ENCODE measurements at regions not wholly inside any gene's neighbourhood (a gene's known extent, or its start where the extent isn't known, plus 50 kb on each side); places are given as distances from the start of the nearest gene placed in this dataset.

- Histone ChIP-seq H3K79me1 (ENCODE audit: insufficient read depth, low read depth, low read length, poor library complexity, severe bottlenecking) (no peaks in the 10 kb centered on the region), H3K18ac (ENCODE audit: insufficient read length, low read depth, low read length) (no peak overlapping the region), H3T11ph (ENCODE audit: low read length) (no peak overlapping the region), H3K79me2 (ENCODE audit: insufficient read depth, low read length) (no peaks in the 10 kb centered on the region), H3K4ac (ENCODE audit: low read depth, low read length) (no peak overlapping the region), H3K23me2 (ENCODE audit: insufficient read length, low read depth, low read length, poor library complexity, severe bottlenecking) (no peaks in the 10 kb centered on the region), H3K4me1 (ENCODE audit: insufficient read depth, low read length) (no peaks in the 10 kb centered on the region), H3K23ac (ENCODE audit: insufficient read length, low read depth, low read length) (no peak overlapping the region), H3K4me2 (ENCODE audit: insufficient read depth, insufficient read length, low read length) (no peak overlapping the region), H3K9ac (ENCODE audit: extremely low read depth, insufficient read length, low read length) (no peak overlapping the region), H3K56ac (ENCODE audit: insufficient read length, low read depth, low read length) (no peak overlapping the region), H3K27ac (ENCODE audit: insufficient read length, low read depth, low read length) (no peak overlapping the region), H2BK12ac (ENCODE audit: insufficient read length, low read depth, low read length) (no peak overlapping the region), H3K9me3 (ENCODE audit: control insufficient read depth, low read depth, low read length) (no peaks in the 10 kb centered on the region), H3K14ac (ENCODE audit: insufficient read depth, low read length) (no peak overlapping the region), H3K27me3 (ENCODE audit: insufficient read depth, low read length) (no peaks in the 10 kb centered on the region), H2BK5ac (ENCODE audit: insufficient read length, low read length) (no peak overlapping the region), H2BK20ac (ENCODE audit: low read depth, low read length, poor library complexity, severe bottlenecking) (no peak overlapping the region), H4K20me1 (ENCODE audit: control insufficient read depth, insufficient read depth, insufficient read length) (no peaks in the 10 kb centered on the region), H2BK120ac (ENCODE audit: low read depth, low read length, poor library complexity, severe bottlenecking) (no peak overlapping the region), H2AFZ (ENCODE audit: low read length) (no peak overlapping the region), H2AK5ac (ENCODE audit: insufficient read length, low read length) (no peak overlapping the region), H4K91ac (ENCODE audit: insufficient read length, low read depth, low read length) (no peak overlapping the region), H4K5ac (ENCODE audit: insufficient read length, low read depth, low read length) (no peak overlapping the region), H4K8ac (replicated peaks; ENCODE audit: insufficient read length, low read depth, low read length) (no peak overlapping the region), H2BK15ac (ENCODE audit: low read depth, low read length) (no peak overlapping the region)
- Mint-ChIP-seq H3K27me3 (ENCODE audit: low read depth) (peaks cover 23% of the 10 kb centered on the region), H3K4me1 (peaks cover 9 to 17% of the 10 kb centered on the region in 2 experiments), H3K27ac (no peak overlapping the region), H3K4me3 (no peak overlapping the region), H3K9me3 (no peaks in the 10 kb centered on the region), H3K36me3 (ENCODE audit: insufficient read depth in 1 of 3, low read depth in 3 of 3) (no peaks in the 10 kb centered on the region)
- no CpG with 5 or more reads among the region's 12 CpGs for WGBS (ENCODE audit: extremely low coverage, insufficient read length, low lambda C conversion rate)
- no peak for DNase-seq
- no peak for TF ChIP-seq CTCF (conservative IDR thresholded peaks at IDR 0.05)
Observed at GRCh38 chr22:27066856-27067255, 409.5 kb downstream of the MIAT start.
